GM19043 (cell line): ENCODE measurements at regions not wholly inside any gene's neighbourhood (a gene's known extent, or its start where the extent isn't known, plus 50 kb on each side); places are given as distances from the start of the nearest gene placed in this dataset.

Experiments used
- ATAC-seq: cut with Tn5 transposase; IDR thresholded peaks from one replicate; pipeline ENCODE4 v1.9.1; 2021; ENCODE audit warnings: low read depth; ENCODE audit not compliant: unreplicated experiment

DNA sequence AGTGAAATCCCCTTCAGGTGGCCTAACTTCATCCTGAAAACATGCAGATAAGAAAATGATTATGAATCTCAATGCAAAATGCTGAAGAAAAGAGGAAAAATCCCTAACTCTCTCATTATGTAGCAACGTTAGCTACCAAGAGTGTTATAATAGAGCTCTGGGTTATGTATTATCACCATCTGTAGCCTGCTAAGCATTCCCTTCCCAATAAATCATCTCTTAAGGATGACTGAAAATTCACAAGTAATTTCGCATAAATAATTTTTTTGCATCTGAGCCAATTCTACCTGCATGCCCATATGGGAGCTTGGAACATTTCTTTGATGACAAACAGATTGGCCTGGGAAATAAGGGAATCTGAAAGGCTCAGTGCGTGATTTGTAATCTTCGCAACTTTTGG is 216.1 kb downstream of the HTR7 start:
- no peak for ATAC-seq

- ATAC-seq, result no peak
Observed at GRCh38 chr10:90642136-90642535, 215.7 kb downstream of the HTR7 start.

DNA sequence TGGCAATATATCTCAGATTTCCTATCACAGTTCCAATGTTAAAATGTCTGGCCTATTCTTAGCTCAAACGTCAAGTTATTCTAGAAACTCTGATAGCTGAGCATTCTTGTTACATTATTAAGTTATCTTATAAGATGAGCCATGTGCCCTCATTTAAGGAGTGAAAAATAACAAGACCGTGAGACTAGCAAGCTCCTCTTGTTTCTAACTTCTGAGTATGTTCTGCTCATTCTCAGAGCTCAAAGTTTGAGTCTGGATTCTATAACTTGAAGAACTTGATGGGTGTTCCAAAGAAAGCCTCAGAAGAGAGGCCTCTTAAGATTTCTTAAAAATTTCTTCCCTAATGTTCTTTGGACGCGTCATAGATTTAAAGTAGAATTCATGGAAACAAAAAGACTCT is 215.2 kb downstream of the HTR7 start:
- ATAC-seq, result no peak

DNA sequence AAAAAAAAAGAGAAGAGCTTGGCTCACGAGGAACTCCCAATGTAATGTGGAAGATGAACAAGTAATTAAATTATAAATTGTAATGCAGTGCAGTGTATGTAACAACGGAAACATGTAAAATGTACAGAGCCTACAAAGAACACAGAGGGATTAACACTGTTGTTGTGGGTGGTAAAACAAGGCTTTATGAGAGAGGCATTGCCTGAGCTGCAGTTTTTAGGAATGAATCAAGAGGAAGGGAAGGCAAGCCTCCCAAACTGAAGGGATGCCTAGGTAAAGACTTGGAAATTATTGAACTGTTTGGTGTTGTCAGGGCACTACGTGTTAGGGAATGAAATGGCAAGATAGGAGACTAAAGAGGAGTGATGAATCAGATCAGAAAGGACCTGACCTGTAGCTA is 213.7 kb downstream of the HTR7 start:
- no peak for ATAC-seq

DNA sequence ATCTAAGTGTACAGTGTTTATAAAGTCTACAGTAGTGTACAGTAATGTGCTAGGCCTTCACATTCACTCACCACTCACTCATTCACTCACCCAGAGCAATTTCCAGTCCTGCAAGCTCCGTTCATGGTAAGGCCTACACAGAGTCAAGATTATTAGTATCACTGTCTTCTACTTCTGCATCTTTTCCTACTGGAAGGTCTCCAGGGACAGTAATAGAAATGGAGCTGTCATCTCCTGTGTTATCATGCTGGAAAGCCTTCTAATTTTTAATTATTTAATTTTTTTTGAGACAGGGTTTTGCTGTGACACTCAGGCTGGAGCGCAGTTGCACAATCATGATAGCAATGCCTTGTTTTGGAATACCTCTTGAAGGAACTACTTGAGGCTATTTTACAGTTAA is 207.0 kb downstream of the HTR7 start:
- no peak for ATAC-seq

- no peak for ATAC-seq
Observed at GRCh38 chr10:90652519-90652918, 205.3 kb downstream of the HTR7 start.

DNA sequence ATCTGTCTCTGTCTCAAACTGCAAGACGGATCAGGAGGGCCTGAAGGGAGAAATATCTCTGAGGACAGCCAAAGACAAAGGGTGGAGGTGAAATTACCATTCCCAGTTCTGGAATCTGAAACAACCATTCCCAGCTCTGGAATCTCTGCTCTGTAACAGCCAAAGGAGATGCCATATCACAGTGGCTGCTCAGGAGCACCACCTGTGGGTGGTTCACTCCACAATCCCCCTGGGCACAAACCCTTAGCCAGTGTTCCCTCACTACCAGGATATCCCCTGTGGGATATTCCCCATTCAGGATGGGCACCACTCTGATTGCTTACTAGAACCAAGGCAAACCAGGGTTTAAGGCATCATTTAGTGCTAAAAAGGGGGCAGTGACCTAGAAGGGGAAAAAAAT is 199.0 kb downstream of the HTR7 start:
- no peak for ATAC-seq

DNA sequence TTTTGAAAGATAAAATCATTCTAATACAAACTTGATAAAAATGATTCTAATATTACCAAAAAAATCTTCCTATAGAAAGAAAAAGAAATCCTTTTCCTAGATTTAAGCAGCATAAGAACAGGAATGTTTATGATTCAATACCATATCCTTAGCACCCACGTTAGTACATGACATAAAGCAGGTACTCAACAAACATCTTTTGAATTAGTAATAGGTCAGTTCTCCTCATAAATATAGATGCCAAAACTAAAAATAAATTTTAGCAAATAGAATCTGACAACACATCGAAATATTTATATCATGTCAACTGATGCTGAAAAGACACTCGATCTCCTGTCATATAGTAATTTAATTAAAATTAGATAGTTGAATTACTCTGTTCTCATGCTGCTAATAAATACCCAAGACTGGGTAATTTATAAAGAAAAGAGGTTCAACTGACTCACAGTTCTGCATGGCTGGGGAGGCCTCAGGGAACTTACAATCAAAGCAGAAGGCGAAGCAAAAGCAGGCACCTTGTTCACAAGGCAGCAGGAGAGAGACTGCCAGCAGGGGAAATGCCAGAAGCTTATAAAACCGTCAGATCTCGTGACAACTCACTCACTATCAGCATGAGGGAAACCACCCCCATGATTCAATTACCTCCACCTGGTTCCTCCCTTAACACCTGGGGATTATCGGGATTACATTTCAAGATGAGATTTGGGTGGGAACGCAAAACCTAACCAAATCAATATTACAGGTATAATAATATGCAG is 191.8 kb downstream of the HTR7 start:
- ATAC-seq, result no peak

DNA sequence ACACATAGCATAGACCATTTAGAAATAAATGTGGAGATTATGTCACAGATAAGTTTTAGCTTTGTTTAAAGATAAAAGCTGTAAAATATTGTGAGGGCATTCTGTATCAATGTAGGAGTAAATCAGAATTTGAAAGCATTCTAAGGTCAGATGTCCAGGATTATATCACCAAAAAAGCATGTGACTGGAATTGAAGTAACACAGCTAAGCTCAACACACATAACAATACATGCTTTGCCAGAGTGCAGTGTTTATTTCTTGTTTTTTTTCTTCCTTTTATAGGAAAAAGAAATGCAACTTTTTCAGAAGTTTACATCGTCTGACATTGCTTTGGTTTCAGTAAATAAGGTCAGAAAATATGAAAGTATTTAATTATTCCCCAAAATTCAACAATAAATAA is 183.4 kb downstream of the HTR7 start:
- ATAC-seq, result no peak

DNA sequence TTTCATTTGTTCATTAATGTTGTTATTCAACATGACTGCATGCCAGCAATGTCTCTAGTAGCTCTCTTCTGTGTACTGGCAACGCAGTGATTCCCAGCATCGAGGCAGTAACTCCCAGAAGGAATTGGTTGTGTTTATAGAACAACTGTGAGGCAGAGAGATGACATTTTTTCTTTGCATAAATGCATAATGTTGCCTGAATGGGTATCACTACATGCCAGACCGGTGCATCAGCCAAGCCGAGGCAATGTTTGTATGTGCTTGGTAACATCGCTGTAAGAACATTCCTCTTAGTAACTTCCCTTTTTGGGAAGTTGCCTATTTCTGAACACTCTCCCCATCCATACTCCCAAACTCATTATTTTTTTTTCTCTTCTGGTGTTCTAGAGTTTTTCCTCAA is 182.9 kb downstream of the HTR7 start:
- no peak for ATAC-seq

GRCh38 chr10:90675621-90676020 is 182.2 kb downstream of the HTR7 start:
- no peak for ATAC-seq
